RKO (cell line): ENCODE measurements at regions not wholly inside any gene's neighbourhood (a gene's known extent, or its start where the extent isn't known, plus 50 kb on each side); places are given as distances from the start of the nearest gene placed in this dataset.
A peak's percentile ranks its signal among the peaks of the same experiment; 100 is the strongest.

Source experiments
- DNase-seq: peaks from one replicate; pipeline ENCODE4 v3.0.0-alpha.2; 2016; ENCODE audit warnings: low spot score

- DNase-seq: no peak
Observed at GRCh38 chr7:98515201-98515600, 101.9 kb upstream of the NPTX2 start.

GRCh38 chr7:98514211-98515031, 102.7 kb upstream of the NPTX2 start:
- no peak for DNase-seq

GRCh38 chr7:98511175-98511574, 105.9 kb upstream of the NPTX2 start:
- no peak for DNase-seq

- DNase-seq: no peak
Observed at GRCh38 chr7:98509836-98510235, 107.2 kb upstream of the NPTX2 start.

- DNase-seq: no peak
Observed at GRCh38 chr7:98506471-98506870, 105.6 kb upstream of the BAIAP2L1 start.

- no peak for DNase-seq
Observed at GRCh38 chr7:98500764-98501163, 99.9 kb upstream of the BAIAP2L1 start.

GRCh38 chr7:98496618-98497017, 95.7 kb upstream of the BAIAP2L1 start:
- no peak for DNase-seq

GRCh38 chr7:98495200-98495955, 94.5 kb upstream of the BAIAP2L1 start:
- DNase-seq: no peak

GRCh38 chr7:98493030-98493778, 92.3 kb upstream of the BAIAP2L1 start:
- DNase-seq: no peak

- DNase-seq: no peak
Observed at GRCh38 chr7:98488167-98488566, 87.3 kb upstream of the BAIAP2L1 start.

- DNase-seq: no peak
Observed at GRCh38 chr7:98483964-98484545, 83.2 kb upstream of the BAIAP2L1 start.

GRCh38 chr7:98483276-98483963, 82.5 kb upstream of the BAIAP2L1 start:
- DNase-seq: no peak

GRCh38 chr7:98479318-98479717, 78.4 kb upstream of the BAIAP2L1 start:
- no peak for DNase-seq

- no peak for DNase-seq
Observed at GRCh38 chr7:98475352-98475751, 74.5 kb upstream of the BAIAP2L1 start.

- DNase-seq: no peak
Observed at GRCh38 chr7:98474558-98474957, 73.7 kb upstream of the BAIAP2L1 start.

- DNase-seq: no peak
Observed at GRCh38 chr7:98472521-98472954, 71.6 kb upstream of the BAIAP2L1 start.

- DNase-seq: no peak
Observed at GRCh38 chr7:98470485-98471240, 69.8 kb upstream of the BAIAP2L1 start.

- no peak for DNase-seq
Observed at GRCh38 chr7:98469088-98469487, 68.2 kb upstream of the BAIAP2L1 start.

GRCh38 chr7:98467570-98468312, 66.9 kb upstream of the BAIAP2L1 start:
- DNase-seq: peak; percentile 13

GRCh38 chr7:98465022-98465421, 64.1 kb upstream of the BAIAP2L1 start:
- no peak for DNase-seq
